ENCODE measurements at regions not wholly inside any gene's neighbourhood (a gene's known extent, or its start where the extent isn't known, plus 50 kb on each side); places are given as distances from the start of the nearest gene placed in this dataset.
"Not testable (repeated sequence)": the region's sequence is repeated elsewhere in the genome, so short reads cannot be mapped to it uniquely, and the experiment has no call there.

GRCh38 chr5:25481463-25481862 is 836.7 kb upstream of the CDH10 start:
- no peak for DNase-seq (ENCODE audit: low read depth, low spot score)
- no peak overlapping the region for H3K27ac ChIP-seq

DNA sequence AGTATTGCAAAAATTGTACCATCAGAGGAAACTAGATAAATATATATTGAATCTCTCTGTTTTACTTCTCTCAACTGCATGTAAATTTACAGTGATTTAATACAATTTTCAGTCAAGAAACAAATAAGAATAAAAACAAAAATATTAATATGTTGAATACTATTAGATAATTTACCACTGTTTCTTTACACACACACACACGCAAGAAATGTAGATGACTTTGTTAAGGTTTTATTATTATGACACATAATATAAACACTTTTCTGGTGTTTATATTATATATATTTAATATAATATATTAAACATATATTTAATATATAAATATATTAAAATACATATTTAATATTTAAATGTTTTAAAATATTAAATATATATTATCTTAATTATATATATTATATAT is 814.3 kb upstream of the CDH10 start:
- DNase-seq (ENCODE audit: low read depth, low spot score): no peak
- H3K27ac ChIP-seq: no peak overlapping the region

GRCh38 chr5:25458628-25459027 is 813.9 kb upstream of the CDH10 start:
- no peak overlapping the region for H3K27ac ChIP-seq
- no peak for DNase-seq (ENCODE audit: low read depth, low spot score)

- no peak for DNase-seq (ENCODE audit: low read depth, low spot score)
- no peak overlapping the region for H3K27ac ChIP-seq
These were observed 808.7 kb upstream of the CDH10 start for GRCh38 chr5:25453500-25453899.

DNA sequence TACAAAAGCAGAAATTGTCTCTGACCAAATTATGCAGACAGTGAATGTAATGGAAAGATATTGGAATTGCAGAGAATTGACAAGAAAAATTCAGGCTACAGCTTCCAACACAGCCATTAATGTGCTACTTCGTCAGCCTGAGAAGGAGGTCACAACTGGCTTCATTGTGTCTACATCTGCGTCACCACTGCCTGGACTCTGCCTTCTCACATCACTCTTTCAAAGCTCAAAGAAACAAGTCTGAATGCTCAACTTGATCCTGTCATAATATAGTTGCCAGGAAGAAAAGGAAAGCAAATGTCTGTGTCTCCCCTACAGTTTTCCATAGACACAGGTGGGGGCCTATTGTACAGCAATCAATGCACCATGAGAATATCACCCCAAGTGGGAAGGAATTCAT is 806.5 kb upstream of the CDH10 start:
- H3K27ac ChIP-seq: no peak overlapping the region
- DNase-seq (ENCODE audit: low read depth, low spot score): no peak

DNA sequence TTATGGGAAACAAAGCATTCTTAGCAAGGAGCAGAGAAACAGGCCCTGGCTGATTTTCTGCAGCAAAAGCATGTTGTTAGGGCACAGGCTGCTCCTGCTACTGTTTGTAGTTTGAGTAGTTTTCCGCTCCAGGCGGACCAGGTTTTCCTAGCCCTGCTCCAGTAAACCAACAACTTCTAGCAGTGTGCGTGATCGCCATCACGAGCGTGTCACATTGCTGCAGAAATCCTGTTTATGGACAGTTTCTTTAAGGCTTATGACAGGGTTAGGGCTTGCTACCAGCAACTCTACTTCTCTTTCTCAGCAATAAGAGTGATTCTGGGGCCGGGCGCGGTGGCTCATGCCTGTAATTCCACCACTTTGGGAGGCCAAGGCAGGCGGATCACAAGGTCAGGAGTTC is 803.9 kb upstream of the CDH10 start:
- no peak for DNase-seq (ENCODE audit: low read depth, low spot score)
- no peak overlapping the region for H3K27ac ChIP-seq

GRCh38 chr5:25448190-25448621 is 803.4 kb upstream of the CDH10 start:
- DNase-seq (ENCODE audit: low read depth, low spot score): no peak
- H3K27ac ChIP-seq: no peak overlapping the region

- not testable (repeated sequence) for H3K27ac ChIP-seq; DNase-seq (ENCODE audit: low read depth, low spot score)
These were observed 801.3 kb upstream of the CDH10 start for GRCh38 chr5:25446061-25446420.

GRCh38 chr5:25445381-25446060 is 800.7 kb upstream of the CDH10 start:
- not testable (repeated sequence) for H3K27ac ChIP-seq; DNase-seq (ENCODE audit: low read depth, low spot score)

GRCh38 chr5:25444697-25445096 is 799.9 kb upstream of the CDH10 start:
- DNase-seq (ENCODE audit: low read depth, low spot score): no peak
- H3K27ac ChIP-seq: no peak overlapping the region

- no peak for DNase-seq (ENCODE audit: low read depth, low spot score)
- H3K27ac ChIP-seq: no peak overlapping the region
These were observed 797.0 kb upstream of the CDH10 start for GRCh38 chr5:25441810-25442209.

GRCh38 chr5:25439025-25439424 is 794.2 kb upstream of the CDH10 start:
- no peak overlapping the region for H3K27ac ChIP-seq
- DNase-seq (ENCODE audit: low read depth, low spot score): no peak

GRCh38 chr5:25438375-25438774 is 793.6 kb upstream of the CDH10 start:
- H3K27ac ChIP-seq; DNase-seq (ENCODE audit: low read depth, low spot score): not testable (repeated sequence)

DNA sequence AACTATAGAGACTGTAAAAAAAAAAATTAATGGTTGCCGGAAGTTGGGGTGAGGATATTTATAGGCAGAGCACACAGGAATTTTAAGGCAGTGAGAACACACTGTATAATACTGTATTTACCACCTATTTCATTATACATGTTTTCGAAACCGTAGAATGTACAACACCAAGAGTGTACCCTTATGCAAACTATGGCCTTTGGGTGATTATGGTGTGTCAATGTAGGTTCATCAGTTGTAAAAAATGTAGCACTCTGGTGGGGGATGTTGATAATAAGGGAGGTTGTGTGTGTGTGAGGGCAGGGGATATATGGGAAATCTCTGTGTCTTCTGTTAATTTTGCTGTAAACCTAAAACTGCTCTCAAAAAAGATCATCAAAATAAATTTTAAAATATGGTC is 791.7 kb upstream of the CDH10 start:
- DNase-seq (ENCODE audit: low read depth, low spot score): no peak
- no peak overlapping the region for H3K27ac ChIP-seq

GRCh38 chr5:25435882-25436281 is 791.1 kb upstream of the CDH10 start:
- no peak overlapping the region for H3K27ac ChIP-seq
- DNase-seq (ENCODE audit: low read depth, low spot score): no peak

- DNase-seq (ENCODE audit: low read depth, low spot score): no peak
- no peak overlapping the region for H3K27ac ChIP-seq
These were observed 782.5 kb upstream of the CDH10 start for GRCh38 chr5:25427240-25427639.

DNA sequence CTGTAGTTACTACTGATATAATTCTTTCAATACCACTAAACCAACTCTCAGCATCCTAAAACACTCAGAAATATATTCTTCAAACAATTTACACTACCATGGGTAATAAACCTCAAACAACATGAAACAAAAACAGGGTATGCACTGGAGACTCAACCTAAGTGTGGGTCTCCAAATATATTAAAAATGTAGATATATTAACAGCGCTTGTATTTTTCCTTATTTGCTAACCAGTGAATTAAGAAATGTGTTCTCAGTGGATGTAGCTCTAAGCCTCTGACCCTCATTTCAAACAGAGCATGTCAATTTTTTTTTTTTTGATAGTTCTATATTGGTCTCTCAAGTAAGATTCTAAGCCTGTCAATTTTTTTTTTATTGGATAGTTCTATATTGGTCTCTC is 778.5 kb upstream of the CDH10 start:
- no peak for DNase-seq (ENCODE audit: low read depth, low spot score)
- no peak overlapping the region for H3K27ac ChIP-seq

GRCh38 chr5:25419684-25420083 is 774.9 kb upstream of the CDH10 start:
- H3K27ac ChIP-seq: no peak overlapping the region
- DNase-seq (ENCODE audit: low read depth, low spot score): no peak

- no peak for DNase-seq (ENCODE audit: low read depth, low spot score)
- no peak overlapping the region for H3K27ac ChIP-seq
These were observed 774.2 kb upstream of the CDH10 start for GRCh38 chr5:25418978-25419377.

DNA sequence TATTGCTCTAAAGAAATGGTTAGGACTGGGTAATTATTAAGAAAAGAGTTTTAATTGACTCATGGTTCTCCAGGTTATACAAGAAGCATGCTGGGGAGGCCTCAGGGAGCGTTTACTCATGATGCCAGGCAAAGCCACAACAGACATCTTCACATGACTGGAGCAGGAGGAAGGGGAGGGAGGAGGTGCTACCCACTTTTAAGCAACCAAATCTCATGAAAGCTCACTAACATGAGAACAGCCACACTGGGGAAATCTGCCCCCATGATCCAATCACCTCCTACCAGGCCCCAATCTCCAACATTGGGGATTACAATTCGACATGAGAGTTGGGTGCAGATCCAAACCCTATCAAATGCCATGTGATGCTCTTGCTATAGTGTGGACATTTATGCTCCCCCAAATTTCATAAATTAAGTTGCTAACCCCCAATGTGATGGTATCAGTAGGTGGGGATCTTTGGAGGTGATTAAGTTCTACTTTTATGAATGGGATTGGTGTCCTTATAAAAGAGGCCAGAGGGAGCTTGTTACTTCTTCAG is 773.6 kb upstream of the CDH10 start:
- no peak overlapping the region for H3K27ac ChIP-seq
- no peak for DNase-seq (ENCODE audit: low read depth, low spot score)

DNA sequence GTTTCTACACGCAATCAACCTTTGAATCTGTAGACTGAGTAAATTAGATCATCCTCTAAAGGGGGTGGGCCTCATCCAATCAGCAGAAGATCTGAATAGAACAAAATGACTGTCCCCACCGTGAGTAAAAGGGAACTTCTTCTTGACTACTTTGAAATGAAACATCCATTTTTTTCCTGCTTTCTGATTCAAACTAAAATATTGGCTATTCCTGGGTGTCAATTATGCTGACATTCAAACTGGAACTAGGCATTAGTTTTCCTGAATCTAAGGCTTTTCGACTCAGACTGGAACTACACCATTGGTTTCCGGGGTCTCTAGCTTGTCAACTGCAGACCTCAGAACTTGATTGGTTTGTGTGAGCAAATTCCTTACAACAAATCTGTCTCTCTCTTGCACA is 772.2 kb upstream of the CDH10 start:
- H3K27ac ChIP-seq: no peak overlapping the region
- no peak for DNase-seq (ENCODE audit: low read depth, low spot score)

DNA sequence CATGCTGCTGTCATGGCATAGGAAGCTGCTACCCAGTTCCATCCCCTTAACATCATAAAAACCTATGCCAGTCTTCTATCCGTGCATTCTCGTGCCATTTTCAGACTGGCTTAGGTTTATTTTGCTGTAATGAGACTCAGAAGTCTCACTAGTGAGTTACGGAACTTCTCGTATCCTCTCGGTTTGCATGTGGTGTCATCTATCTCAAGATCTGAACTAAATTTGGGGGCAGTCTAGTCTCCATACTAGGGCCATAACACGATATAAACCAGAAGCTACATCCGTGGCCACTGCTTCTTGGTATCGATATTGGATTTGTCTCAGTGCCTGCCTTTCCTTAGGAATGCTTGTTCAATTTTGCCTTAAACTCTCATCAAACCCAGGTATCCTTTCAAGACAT is 771.2 kb upstream of the CDH10 start:
- H3K27ac ChIP-seq: no peak overlapping the region
- no peak for DNase-seq (ENCODE audit: low read depth, low spot score)
